ENCODE measurements at regions not wholly inside any gene's neighbourhood (a gene's known extent, or its start where the extent isn't known, plus 50 kb on each side); places are given as distances from the start of the nearest gene placed in this dataset.

DNA sequence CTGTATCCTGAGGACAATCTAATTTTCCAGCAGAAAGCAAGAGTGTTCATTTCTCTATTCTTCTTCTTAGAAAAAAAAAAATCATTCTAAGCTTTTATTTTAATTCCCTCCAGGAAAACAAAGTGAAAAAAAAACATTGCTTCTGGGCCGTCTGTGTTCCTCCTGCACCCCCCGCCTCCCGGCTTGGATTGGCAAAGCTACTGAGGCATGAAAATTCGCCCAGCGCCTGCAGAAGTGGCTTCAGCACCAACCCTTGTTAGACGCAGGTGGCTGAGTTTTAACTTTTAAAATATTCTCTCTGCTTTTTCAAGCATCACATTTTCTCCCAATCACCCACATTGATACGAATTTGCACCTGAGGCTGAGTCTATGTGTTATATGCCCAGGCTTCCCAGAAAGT, 401.6 kb downstream of the BRD1 start:
- no peak for DNase-seq

- no peak for DNase-seq
These were observed 402.3 kb downstream of the BRD1 start for GRCh38 chr22:49425356-49425755.

- DNase-seq, result no peak
These were observed 402.8 kb downstream of the BRD1 start for GRCh38 chr22:49424893-49425270.

GRCh38 chr22:49423125-49423650, 404.5 kb downstream of the BRD1 start:
- DNase-seq, result no peak

DNA sequence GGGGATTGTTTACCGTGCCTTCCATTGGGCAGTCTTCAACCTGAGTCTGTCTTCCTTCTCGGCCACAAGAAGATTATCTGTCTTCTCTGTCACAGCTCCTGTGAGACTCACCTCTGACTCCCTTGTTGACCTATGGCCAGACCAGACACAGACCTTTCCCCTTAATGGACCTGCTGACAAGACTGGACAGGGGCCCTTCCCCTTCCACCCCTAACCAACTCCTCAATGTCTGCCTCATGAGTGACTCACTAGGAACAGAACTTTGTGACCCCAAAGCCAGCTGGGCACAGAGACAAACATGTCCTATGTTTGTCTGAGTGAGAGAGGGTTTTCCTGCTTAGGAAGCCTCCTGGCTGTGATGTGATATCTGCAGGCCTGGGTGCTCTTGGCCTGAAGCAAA, 405.0 kb downstream of the BRD1 start:
- no peak for DNase-seq

DNA sequence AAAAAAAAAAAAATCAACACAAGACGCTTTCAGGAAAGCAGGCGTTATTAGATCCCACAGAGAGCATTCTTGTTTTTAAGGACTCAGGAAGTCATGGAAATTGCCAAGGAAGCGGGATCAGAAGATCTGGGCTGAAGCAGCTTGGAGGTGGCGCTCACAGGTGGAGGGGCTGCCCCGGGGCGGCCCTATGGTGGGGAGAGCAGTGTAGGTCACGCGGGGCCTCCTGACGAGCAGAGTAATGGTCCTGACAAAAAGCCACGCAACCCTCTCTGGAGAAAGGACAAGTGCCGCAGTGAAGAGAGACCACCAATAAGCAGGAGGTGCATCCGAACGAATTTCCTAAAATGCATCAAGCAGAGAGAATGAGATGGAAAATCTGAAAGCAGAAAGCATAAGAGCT, 407.0 kb downstream of the BRD1 start:
- DNase-seq, result no peak

- no peak for DNase-seq
These were observed 408.0 kb downstream of the BRD1 start for GRCh38 chr22:49419661-49420060.

DNA sequence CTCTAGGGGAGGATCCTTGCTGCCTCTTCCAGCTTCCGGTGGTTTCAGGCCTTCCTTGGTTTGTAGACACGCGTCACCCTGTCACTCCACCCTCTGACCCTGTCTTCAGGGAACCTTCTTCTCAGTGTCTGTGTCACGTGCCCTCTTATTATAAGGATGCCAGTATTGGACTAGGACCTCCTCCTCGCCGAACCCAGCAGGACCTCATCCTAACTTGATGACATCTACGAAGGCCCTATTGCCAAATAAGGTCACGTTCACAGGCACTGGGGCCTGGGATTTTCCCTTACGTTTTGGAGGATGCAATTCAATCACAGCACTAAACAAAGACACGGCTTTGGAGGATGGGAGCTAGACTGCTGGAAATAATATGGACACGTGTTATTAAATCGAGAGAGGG, 408.7 kb downstream of the BRD1 start:
- no peak for DNase-seq

- no peak for DNase-seq
These were observed 409.3 kb downstream of the BRD1 start for GRCh38 chr22:49418341-49418894.

GRCh38 chr22:49417833-49418232, 409.8 kb downstream of the BRD1 start:
- no peak for DNase-seq

- no peak for DNase-seq
These were observed 410.3 kb downstream of the BRD1 start for GRCh38 chr22:49417326-49417725.

GRCh38 chr22:49415151-49415951, 412.3 kb downstream of the BRD1 start:
- no peak for DNase-seq

DNA sequence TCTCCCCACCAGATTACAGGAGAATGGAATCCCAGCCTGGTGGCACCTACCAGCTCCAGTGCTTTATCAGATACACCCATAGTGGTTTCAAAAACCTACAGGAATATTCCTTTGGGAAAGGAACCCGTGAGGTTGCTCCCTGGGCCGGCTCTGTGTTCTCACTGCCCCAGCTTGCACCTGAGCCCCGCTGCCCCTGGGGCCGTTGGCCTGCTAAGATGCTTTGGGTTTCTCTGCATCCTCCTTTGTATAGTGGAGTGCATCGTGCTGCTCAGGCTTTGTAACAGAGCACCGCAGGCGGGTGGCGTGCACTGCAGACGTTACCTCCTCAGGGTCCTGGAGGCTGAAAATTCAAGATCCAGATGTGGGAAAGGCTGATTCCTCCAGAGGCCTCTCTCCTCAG, 414.1 kb downstream of the BRD1 start:
- no peak for DNase-seq

DNA sequence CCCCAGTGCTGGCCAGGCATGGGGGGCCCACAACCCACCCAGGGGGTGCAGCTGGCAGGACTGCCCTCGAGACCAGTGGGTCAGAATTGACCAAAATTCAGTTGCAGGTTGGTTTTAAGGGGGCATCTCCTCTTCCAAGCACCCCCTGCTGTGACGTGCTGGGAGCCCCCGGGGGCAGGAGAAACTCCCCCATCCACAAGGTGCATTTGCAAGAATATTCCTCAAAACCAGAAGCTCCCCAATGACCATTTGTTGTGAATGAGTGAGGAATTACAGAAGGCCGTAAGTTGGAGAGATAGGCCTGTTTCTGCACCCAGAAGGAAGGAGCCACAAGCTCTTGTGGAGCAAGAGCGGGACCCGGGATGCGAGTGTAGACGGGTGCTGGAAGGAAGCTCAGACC, 414.5 kb downstream of the BRD1 start:
- DNase-seq, result no peak

- DNase-seq, result no peak
These were observed 415.4 kb downstream of the BRD1 start for GRCh38 chr22:49412236-49412635.

GRCh38 chr22:49411236-49411635, 416.4 kb downstream of the BRD1 start:
- no peak for DNase-seq

DNA sequence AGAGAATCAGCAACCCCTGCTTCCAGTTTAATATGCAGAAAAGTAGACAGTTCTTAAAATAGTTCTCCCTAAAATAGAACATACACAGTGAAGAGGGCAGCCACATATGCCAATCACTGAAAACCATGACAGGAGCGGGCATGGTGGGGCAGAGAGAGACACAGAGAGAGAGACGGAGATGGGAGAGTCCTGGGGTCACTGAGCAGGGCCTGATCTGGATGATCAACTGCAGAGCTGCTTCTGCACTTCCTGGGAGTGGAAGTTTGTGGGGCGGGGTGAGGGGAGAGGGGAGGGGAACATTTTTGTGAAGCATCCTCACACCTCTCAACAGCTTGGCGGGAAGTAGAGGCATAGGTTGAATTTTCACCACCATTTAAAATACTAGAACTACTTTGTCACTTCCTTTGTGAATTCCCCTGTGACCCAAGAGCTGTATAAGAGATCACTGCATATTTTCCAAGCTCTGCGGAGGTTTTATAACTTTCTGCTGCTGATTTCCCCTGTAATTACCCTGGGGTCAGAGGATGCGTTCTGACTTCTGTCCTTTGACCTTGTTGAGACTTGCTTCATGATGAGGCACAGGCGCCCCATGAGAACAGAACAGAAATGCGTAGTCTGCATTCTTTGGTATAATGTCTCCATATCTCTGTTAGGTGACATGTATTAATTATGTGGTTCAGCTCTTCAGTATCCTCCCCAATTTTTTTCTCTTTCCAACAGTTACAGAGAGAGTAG, 419.4 kb downstream of the BRD1 start:
- no peak for DNase-seq

GRCh38 chr22:49406879-49407587, 420.6 kb downstream of the BRD1 start:
- DNase-seq, result no peak

GRCh38 chr22:49406047-49406650, 421.5 kb downstream of the BRD1 start:
- DNase-seq, result no peak

DNA sequence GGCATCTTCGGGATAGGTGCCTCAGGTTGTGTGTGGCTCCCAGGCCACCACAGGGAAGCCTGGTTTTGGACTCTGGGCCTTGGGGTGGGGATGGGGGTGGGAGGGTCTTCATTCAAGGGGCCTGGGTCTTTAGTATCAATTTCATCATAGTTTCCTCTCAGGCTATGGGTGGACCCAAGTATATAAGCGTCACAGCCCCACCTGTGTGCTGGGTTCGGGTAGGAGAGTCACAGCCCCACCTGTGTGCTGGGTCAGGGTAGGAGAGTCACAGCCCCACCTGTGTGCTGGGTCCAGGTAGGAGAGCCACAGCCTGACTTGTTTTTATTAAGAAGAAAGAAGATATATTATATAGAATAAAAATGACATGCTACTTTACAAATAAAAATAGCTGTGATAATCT, 422.1 kb downstream of the BRD1 start:
- no peak for DNase-seq

- DNase-seq, result no peak
These were observed 423.0 kb downstream of the BRD1 start for GRCh38 chr22:49404576-49405241.

DNA sequence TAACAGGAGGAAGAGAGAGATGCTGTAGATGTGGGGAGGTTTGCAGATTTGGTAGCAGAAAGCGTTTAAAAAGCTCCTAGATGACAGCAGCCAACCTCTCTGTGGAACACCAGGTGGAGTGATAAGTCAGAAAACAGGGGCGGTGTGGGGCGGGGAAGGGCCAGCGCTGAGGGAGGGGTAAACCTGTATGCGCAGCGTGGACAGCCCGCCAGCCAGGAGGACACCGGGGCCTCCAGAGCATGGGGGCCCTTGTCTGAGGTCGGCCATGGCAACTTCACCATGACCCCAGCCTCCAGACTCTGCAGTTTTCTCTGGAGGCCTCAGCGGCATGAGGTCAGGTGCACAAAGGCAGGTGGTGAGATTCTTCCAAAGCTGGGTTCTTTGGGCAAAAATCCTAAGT, 423.7 kb downstream of the BRD1 start:
- DNase-seq, result no peak
